Limb (tissue), 2 donors: ENCODE measurements at regions not wholly inside any gene's neighbourhood (a gene's known extent, or its start where the extent isn't known, plus 50 kb on each side); places are given as distances from the start of the nearest gene placed in this dataset.

Experiments used
- DNase-seq, 2 donors: peaks; one replicate each; pipeline ENCODE4 v3.0.0-alpha.2; 2016; ENCODE audit errors: extremely low spot score in 2 of 2

DNA sequence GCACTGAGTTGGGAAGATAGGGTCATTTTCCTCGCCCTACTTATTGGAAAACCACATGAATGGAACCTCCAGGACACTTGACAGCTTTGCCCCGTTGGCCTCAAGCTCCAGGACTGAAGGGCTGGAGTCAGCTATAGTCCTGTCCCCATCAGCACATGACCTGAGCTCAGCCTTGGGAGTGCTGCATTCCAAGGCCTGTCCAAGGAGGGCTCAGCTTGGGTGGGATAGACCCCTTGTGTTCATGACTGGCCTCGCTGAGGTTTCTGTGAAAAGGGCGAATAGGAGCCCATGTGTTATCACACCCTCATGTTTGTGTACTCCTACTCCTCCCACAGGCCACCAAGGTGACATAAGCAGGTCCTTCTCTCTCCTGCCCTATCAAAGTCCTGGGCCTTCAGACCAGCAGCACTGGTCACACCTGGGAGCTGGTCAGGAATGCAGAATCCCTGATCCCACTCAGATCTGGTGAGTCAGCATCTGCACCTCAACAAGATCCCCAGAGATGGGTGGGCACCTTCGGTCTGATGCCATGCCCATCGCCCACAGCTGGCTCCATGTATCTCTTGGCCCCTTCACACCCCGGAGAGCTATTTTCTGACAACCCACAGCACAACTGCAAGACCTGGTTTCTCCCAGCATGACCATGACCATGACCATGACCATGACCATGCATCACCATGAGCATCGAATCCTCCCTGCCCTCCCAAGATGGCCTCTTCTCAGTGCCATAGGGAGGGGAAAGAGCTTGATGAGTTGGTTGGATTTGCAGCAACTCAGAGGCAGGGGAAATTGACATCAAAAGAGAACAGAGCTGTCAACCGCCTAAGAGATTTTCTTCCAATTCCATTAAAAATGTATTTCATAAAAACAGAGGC is 83.0 kb upstream of the RAB6C start:
- peak in 1 of 2 donors; percentile 3 for DNase-seq

- peak in 1 of 2 donors; percentile 5 for DNase-seq
Measured at GRCh38 chr2:129901754-129902415, 77.6 kb upstream of the RAB6C start.

GRCh38 chr2:129902731-129903585 is 76.5 kb upstream of the RAB6C start:
- DNase-seq = peak in 1 of 2 donors; percentile 19

DNA sequence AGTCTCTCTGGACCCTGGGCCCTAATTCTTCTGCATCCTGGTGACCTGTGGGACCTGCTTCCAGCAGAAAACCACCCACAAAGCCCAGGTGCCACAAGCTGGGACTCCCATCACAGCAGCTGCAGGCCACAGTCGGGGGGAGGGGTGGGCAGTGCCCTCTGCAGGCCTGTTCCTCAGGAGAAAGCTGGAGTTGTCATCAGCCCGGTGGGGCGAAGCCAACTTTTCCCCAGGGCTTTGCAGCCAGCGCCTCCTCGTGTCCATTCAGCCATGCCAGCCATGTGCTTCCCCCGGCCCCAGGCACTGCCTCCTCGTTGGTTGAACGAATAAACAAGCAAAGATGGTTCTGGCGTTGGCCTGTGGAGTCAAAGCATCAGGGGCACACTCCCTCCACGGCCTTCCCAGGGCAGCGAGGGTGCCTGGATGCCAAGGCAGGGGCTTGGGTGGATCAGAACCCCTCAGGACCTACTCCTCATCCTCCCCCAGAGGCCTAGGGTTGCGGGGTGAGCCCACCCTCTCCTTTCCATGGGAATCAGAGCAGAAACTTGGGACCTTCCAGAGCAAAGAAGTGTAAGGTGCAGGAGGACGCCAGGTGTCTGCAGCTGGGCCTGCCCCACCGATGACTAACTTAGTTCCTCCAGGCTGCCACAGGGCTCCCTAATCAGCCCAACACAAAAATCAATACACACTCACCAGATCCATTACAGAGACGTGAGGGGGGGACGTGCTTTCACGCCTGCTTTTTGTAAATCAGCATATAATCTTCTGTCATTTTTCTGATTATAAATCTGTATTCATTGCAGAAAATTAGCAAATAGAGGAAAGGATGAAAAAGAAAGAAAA is 75.7 kb upstream of the RAB6C start:
- DNase-seq = peak in 1 of 2 donors; percentile 30

DNA sequence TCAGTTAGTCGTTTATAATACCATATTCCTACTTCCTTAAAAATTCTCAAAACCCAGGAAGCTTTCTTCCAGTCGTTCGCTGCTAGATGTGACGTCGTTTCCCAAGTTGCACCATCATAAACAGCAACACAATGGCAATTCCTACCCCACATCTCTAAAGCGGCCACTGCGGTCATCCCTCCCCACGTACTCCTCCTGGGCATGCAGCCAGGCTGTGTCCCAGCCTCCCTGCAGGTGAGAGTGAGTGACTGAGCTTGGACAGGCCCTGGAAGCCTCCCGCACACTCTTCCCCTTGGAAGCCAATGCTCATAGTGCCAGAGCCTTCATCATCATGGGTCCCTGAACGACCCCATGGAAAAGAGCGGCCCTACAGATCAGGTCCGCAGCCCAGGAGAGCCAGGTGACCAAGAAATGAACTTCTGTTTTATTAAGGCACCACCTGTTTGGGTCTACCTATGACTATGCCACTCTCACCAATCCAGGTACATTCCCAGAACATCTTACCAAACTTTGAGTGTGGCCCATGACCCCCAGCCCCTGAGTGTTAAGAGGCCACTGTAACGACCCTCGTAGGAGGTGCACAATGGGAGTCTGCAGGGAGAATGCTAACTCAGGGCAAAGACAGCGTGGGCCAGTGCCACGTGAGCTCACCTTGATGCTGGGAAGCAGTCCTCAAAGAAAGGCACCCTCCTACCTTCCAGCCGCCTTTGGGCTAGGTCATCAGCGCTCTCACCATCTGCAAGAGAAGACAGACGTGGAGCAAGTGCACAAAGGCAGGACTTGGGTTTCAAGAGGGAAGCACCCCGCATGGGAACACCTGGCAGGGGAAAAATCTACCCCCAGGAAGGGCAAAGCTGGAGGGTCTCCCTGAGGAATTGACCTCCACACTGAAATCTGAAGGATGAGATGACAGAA is 74.7 kb upstream of the RAB6C start:
- DNase-seq = peak in 1 of 2 donors; percentile 7

DNA sequence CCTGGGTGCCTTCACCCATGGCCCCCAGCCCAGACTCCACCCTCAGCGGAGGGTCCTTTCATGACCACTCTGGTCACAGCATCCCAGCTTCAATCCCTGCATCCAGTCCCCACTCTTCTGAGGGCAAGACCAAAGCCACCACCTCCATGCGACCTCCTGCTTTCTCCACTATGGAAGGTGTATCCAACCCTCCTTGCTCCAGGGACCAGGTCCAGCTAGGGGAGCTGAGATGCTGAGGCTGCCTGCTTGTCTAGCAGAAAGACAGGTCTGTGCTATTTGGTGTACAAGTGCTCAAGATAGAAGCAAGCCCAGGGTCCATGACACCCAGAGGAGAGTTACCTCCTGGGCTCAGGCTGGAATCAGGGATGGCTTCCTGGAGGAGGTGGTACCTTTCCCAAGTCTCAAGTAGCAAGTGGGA is 73.8 kb upstream of the RAB6C start:
- DNase-seq = no peak

DNA sequence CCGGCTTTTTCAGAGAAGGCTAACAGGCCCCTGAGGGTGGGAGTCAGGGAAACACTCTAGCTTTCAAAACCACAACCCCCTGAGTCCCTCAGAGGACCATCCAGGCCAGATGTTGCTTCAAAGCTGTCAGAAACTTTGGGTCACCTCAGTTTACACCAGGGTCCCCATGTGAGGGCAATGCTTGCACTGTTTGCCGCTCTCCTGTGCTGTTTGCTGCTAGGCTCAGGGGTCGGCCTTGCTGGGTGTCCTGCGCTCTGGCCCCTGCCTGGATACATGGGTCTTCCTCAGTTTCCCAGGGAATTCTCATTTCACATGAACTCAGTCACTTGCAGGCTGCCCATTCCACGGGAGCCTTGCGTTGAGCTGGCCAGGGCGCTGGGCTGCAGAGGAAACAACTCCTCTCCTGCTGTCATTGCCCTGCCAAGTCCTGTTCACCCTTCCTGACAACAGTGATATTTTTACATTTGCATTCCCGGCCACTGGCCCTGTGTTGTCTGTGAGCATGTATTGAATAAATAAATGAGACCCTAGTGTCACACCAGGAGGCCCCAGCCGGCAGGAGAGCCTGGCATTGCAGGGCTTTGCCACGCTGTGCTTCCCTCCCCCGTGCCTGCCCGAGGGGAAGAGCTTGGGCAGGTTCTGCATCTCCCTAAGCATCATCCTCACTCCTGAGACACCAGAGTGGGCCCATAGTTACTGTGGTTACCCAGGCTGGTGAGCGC is 73.2 kb upstream of the RAB6C start:
- DNase-seq = peak in 1 of 2 donors; percentile 20

- no peak for DNase-seq
Measured at GRCh38 chr2:129906861-129907235, 72.6 kb upstream of the RAB6C start.

DNA sequence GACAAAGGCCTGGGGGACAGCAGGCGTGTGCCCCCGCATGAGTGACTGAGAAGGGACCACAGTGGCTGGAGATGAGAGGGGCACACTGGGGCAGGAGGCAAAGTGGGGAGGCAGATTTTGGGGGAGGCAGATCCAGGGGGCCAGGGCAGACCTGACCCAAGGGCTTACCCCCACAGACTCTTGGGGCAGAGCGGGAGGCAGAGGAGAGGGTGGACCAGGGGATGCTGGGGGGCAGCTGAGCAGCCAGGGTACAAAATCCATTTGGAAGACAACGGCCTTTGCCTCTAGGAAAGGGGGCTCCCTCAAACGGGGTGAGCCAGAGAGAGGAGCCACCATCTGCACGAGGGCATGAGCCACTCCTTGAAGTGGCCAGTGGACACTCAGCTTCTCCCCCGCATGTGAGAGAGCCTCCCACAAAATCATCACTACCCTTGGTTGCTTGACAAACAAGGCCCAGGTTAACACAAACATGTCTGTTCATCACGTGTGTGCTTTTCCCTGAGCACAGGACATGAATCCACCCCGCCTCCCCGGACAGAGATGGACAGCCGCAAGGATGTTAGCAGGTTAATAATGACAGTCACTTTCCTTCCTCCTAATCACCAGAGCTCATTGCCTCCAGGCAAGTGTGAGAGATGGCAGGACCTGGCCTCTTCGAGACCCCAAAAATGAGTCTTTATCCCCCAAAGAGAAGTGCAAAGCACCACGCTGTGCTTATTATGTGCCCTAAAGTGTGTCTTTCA is 72.0 kb upstream of the RAB6C start:
- peak in 1 of 2 donors; percentile 6 for DNase-seq

- peak in 1 of 2 donors; percentile 11 for DNase-seq
Measured at GRCh38 chr2:129908721-129909373, 70.6 kb upstream of the RAB6C start.

- DNase-seq = peak in 1 of 2 donors; percentile 23
Measured at GRCh38 chr2:129909651-129910418, 69.6 kb upstream of the RAB6C start.

DNA sequence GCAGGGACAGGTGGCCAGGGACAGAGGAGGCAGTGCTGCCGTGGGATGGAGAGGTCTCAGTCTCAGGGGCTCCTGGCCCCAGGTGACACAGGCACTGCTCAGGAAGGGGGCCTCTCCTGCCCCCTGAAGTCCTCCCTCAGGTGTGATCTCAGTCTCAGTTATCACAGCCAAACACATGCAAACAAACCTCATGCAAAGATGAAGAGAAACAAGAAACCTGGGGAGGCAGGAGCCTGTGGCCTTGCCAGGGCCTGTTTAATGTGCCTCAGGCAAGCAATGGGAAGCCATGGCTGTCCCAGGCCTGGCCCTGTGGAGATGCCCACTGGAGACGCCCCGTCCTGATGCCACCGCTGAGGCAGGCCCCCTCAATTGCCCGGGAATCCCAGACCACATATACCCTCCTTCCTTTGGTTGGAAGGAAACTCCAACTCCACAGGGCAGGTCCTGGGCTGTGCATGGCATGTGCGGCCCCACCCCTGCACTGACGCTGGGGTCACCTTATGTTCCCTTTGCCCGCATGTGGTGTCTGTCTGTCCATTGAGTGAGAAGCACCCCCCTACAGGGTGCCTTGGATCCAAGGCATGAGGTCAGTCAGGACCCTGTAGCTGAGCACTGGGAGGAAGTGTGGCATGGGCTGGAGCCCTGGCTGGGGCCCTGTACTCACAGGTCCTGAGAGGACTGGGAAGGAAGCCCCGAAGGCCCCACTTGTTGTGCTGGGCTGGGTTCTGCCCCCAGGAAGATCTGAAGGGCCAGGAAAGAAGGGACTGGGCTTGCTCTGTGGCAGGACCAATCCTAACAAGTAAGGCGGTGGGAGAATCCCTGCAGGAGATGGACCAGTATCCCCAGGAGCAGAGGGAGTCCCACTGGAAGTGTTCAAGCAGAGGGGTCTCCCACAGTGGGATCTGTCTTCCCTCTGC is 68.8 kb upstream of the RAB6C start:
- peak in 1 of 2 donors; percentile 7 for DNase-seq

- peak in 1 of 2 donors; percentile 17 for DNase-seq
Measured at GRCh38 chr2:129911363-129912065, 68.0 kb upstream of the RAB6C start.

DNA sequence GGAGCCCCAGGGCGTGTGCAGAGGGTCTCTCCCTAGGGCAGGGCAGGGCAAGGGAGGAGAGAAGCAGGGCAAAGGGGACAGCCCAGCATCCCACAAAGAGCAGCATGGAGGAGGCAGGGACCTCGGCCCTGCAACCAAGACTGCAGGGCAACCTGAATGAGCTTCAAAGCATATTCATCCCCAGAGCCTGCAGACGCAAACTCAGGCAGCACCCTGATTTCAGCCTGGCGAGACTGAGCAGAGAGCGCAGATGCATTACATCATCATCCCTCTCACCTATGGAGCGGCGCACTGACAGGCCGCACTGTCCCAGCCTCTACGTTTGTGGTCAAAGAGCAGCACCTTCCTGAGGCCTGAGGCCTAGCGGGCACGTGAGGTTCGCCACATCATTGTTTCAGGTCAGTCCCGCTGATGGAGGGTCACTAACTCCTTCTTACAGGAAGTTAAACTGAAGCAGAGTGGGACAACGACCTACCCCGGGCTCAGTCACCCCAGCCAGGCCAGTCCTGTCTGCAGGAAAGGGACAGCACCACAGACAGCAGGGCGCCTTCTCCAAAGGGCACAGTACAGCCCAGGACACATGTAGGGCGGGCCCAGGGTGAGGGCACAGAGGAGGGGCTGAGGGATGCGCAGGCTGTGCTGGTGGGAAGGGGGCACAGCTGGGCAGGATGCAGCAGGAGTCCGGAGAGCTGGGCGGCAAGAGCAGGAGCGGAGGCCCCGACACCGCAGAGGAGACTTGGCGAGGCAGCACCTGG is 67.2 kb upstream of the RAB6C start:
- peak in 1 of 2 donors; percentile 14 for DNase-seq
